ENCODE measurements at regions not wholly inside any gene's neighbourhood (a gene's known extent, or its start where the extent isn't known, plus 50 kb on each side); places are given as distances from the start of the nearest gene placed in this dataset.
"Not testable (repeated sequence)": the region's sequence is repeated elsewhere in the genome, so short reads cannot be mapped to it uniquely, and the experiment has no call there.

- DNase-seq (ENCODE audit: low read depth): no peak
Measured at GRCh38 chr3:159366476-159366875, 564.6 kb downstream of the MFSD1 start.

- DNase-seq (ENCODE audit: low read depth): no peak
Measured at GRCh38 chr3:159371961-159372360, 570.1 kb downstream of the MFSD1 start.

- no peak for DNase-seq (ENCODE audit: low read depth)
Measured at GRCh38 chr3:159378396-159379194, 576.7 kb downstream of the MFSD1 start.

GRCh38 chr3:159380891-159381290, 579.0 kb downstream of the MFSD1 start:
- DNase-seq (ENCODE audit: low read depth): no peak

- no peak for DNase-seq (ENCODE audit: low read depth)
Measured at GRCh38 chr3:159390656-159391212, 588.9 kb downstream of the MFSD1 start.

- not testable (repeated sequence) for DNase-seq (ENCODE audit: low read depth)
Measured at GRCh38 chr3:159397683-159398082, 591.0 kb upstream of the IL12A start.

GRCh38 chr3:159401069-159401468, 587.6 kb upstream of the IL12A start:
- DNase-seq (ENCODE audit: low read depth): no peak

- DNase-seq (ENCODE audit: low read depth): not testable (repeated sequence)
Measured at GRCh38 chr3:159409711-159410110, 578.9 kb upstream of the IL12A start.

GRCh38 chr3:159413319-159413718, 575.3 kb upstream of the IL12A start:
- DNase-seq (ENCODE audit: low read depth): no peak

GRCh38 chr3:159416856-159417255, 571.8 kb upstream of the IL12A start:
- DNase-seq (ENCODE audit: low read depth): no peak

GRCh38 chr3:159417761-159418160, 570.9 kb upstream of the IL12A start:
- no peak for DNase-seq (ENCODE audit: low read depth)

GRCh38 chr3:159418571-159419526, 569.8 kb upstream of the IL12A start:
- DNase-seq (ENCODE audit: low read depth): no peak

- no peak for DNase-seq (ENCODE audit: low read depth)
Measured at GRCh38 chr3:159429702-159430101, 558.9 kb upstream of the IL12A start.

GRCh38 chr3:159432682-159433340, 555.8 kb upstream of the IL12A start:
- DNase-seq (ENCODE audit: low read depth): no peak

GRCh38 chr3:159439346-159439745, 549.3 kb upstream of the IL12A start:
- no peak for DNase-seq (ENCODE audit: low read depth)

GRCh38 chr3:159441279-159441678, 547.4 kb upstream of the IL12A start:
- no peak for DNase-seq (ENCODE audit: low read depth)

GRCh38 chr3:159443266-159443665, 545.4 kb upstream of the IL12A start:
- no peak for DNase-seq (ENCODE audit: low read depth)

- DNase-seq (ENCODE audit: low read depth): no peak
Measured at GRCh38 chr3:159447841-159448240, 540.8 kb upstream of the IL12A start.

- DNase-seq (ENCODE audit: low read depth): no peak
Measured at GRCh38 chr3:159448902-159449301, 539.7 kb upstream of the IL12A start.

GRCh38 chr3:159451067-159451466, 537.6 kb upstream of the IL12A start:
- no peak for DNase-seq (ENCODE audit: low read depth)

GRCh38 chr3:159451482-159451881, 537.2 kb upstream of the IL12A start:
- DNase-seq (ENCODE audit: low read depth): no peak

GRCh38 chr3:159453036-159453435, 535.6 kb upstream of the IL12A start:
- no peak for DNase-seq (ENCODE audit: low read depth)
